HEK293 (cell line): ENCODE measurements at regions not wholly inside any gene's neighbourhood (a gene's known extent, or its start where the extent isn't known, plus 50 kb on each side); places are given as distances from the start of the nearest gene placed in this dataset.

Source experiments
- AEBP2 ChIP-seq: fragments of 450-650 bp; formaldehyde crosslinking; IDR thresholded peaks from 2 replicates; pipeline ENCODE4 v1.5.1; 2016; ENCODE audit warnings: missing biosample characterization, missing genetic modification characterization, borderline replicate concordance
- HOXC10 ChIP-seq: sonication (generic); formaldehyde crosslinking; IDR thresholded peaks from 2 replicates; pipeline ENCODE4 v1.8.1; 2023; ENCODE audit warnings: mild to moderate bottlenecking, missing genetic modification reagents
- IKZF3 ChIP-seq: fragments of 450-650 bp; IDR thresholded peaks from 2 replicates; pipeline ENCODE4 v1.5.0; 2018; ENCODE audit warnings: missing biosample characterization, mild to moderate bottlenecking, missing genetic modification characterization, moderate library complexity
- KLF1 ChIP-seq: fragments of 450-650 bp; formaldehyde crosslinking; IDR thresholded peaks from 2 replicates; pipeline ENCODE4 v1.5.1; 2016; ENCODE audit warnings: missing biosample characterization, missing genetic modification characterization
- PBX3 ChIP-seq: sonication (generic); formaldehyde crosslinking; IDR thresholded peaks from 2 replicates; pipeline ENCODE4 v1.8.1; 2022; ENCODE audit warnings: mild to moderate bottlenecking, moderate library complexity, missing genetic modification reagents
- PRDM6 ChIP-seq: fragments of 450-650 bp; formaldehyde crosslinking; IDR thresholded peaks from 2 replicates; pipeline ENCODE4 v1.5.1; 2017; ENCODE audit warnings: missing biosample characterization, missing genetic modification characterization
- SP2 ChIP-seq: fragments of 450-650 bp; formaldehyde crosslinking; IDR thresholded peaks from 2 replicates; pipeline ENCODE4 v1.5.1; 2016; ENCODE audit warnings: missing biosample characterization, missing genetic modification characterization
- ZBTB11 ChIP-seq: fragments of 450-650 bp; formaldehyde crosslinking; conservative IDR thresholded peaks from 2 replicates; pipeline ENCODE4 v1.5.1; 2016; ENCODE audit warnings: low read depth, missing biosample characterization, missing genetic modification characterization
- ZBTB20 ChIP-seq: fragments of 450-650 bp; formaldehyde crosslinking; IDR thresholded peaks from 2 replicates; pipeline ENCODE4 v1.5.1; 2016; ENCODE audit warnings: missing biosample characterization, missing genetic modification characterization
- ZNF112 ChIP-seq: fragments of 450-650 bp; formaldehyde crosslinking; IDR thresholded peaks from 2 replicates; pipeline ENCODE4 v1.5.0; 2017; ENCODE audit warnings: missing biosample characterization, missing genetic modification characterization
- ZNF140 ChIP-seq: fragments of 450-650 bp; formaldehyde crosslinking; IDR thresholded peaks from 2 replicates; pipeline ENCODE4 v1.5.1; 2016; ENCODE audit warnings: missing biosample characterization, missing genetic modification characterization
- ZNF148 ChIP-seq: fragments of 450-650 bp; formaldehyde crosslinking; IDR thresholded peaks from 2 replicates; pipeline ENCODE4 v1.5.0; 2017; ENCODE audit warnings: missing biosample characterization, missing genetic modification characterization, borderline replicate concordance
- ZNF169 ChIP-seq: fragments of 450-650 bp; formaldehyde crosslinking; IDR thresholded peaks from 2 replicates; pipeline ENCODE4 v1.5.1; 2016; ENCODE audit warnings: missing biosample characterization, missing genetic modification characterization
- ZNF175 ChIP-seq: fragments of 450-650 bp; formaldehyde crosslinking; IDR thresholded peaks from 2 replicates; pipeline ENCODE4 v1.5.1; 2016; ENCODE audit warnings: missing biosample characterization, missing genetic modification characterization
- ZNF19 ChIP-seq: fragments of 450-650 bp; formaldehyde crosslinking; IDR thresholded peaks from 2 replicates; pipeline ENCODE4; 2016; ENCODE audit warnings: missing biosample characterization, missing genetic modification characterization, low read depth
- ZNF433 ChIP-seq: fragments of 450-650 bp; formaldehyde crosslinking; IDR thresholded peaks from 2 replicates; pipeline ENCODE4 v1.5.1; 2016; ENCODE audit warnings: missing biosample characterization, missing genetic modification characterization, low read depth
- ZNF513 ChIP-seq: fragments of 450-650 bp; IDR thresholded peaks from 2 replicates; pipeline ENCODE4 v1.5.1; 2018; ENCODE audit warnings: missing biosample characterization, missing genetic modification characterization
- ZNF571 ChIP-seq: fragments of 450-650 bp; formaldehyde crosslinking; IDR thresholded peaks from 2 replicates; pipeline ENCODE4 v1.5.0; 2017; ENCODE audit warnings: missing biosample characterization, missing genetic modification characterization
- ZNF585B ChIP-seq: fragments of 450-650 bp; formaldehyde crosslinking; IDR thresholded peaks from 2 replicates; pipeline ENCODE4 v1.5.1; 2016; ENCODE audit warnings: missing biosample characterization, missing genetic modification characterization
- ZNF621 ChIP-seq: fragments of 450-650 bp; formaldehyde crosslinking; IDR thresholded peaks from 2 replicates; pipeline ENCODE4 v1.5.1; 2017; ENCODE audit warnings: missing biosample characterization, missing genetic modification characterization
- ZNF626 ChIP-seq: fragments of 450-650 bp; sonication (Bioruptor Pico); formaldehyde crosslinking; IDR thresholded peaks from 2 replicates; pipeline ENCODE4 v1.5.1; 2018; ENCODE audit warnings: missing biosample characterization, missing genetic modification characterization, inconsistent platforms
- ZNF704 ChIP-seq: fragments of 450-650 bp; formaldehyde crosslinking; IDR thresholded peaks from 2 replicates; pipeline ENCODE4 v1.5.1; 2016; ENCODE audit warnings: missing biosample characterization, missing genetic modification characterization
- ZNF837 ChIP-seq: fragments of 450-650 bp; formaldehyde crosslinking; IDR thresholded peaks from 2 replicates; pipeline ENCODE4 v1.5.1; 2016; ENCODE audit warnings: missing biosample characterization, missing genetic modification characterization
- ZSCAN30 ChIP-seq: fragments of 450-650 bp; IDR thresholded peaks from 2 replicates; pipeline ENCODE4 v1.5.1; 2018; ENCODE audit warnings: missing biosample characterization, mild to moderate bottlenecking, missing genetic modification characterization, moderate library complexity
- ZSCAN4 ChIP-seq: fragments of 450-650 bp; formaldehyde crosslinking; IDR thresholded peaks from 2 replicates; pipeline ENCODE4 v1.5.1; 2017; ENCODE audit warnings: missing biosample characterization, missing genetic modification characterization

- TF ChIP-seq ZNF513 (tag by site-specific recombination) (no peak), ZBTB20 (tag by site-specific recombination) (peak; percentile 78; the same call in 1 of the 2 replicates), ZNF704 (no peak), ZNF621 (tag by site-specific recombination) (no peak), ZNF169 (tag by site-specific recombination) (no peak), ZNF585B (tag by site-specific recombination) (no peak), ZNF837 (tag by site-specific recombination) (no peak), ZNF571 (tag by site-specific recombination) (no peak), ZNF626 (tag by site-specific recombination) (no peak), HOXC10 (CRISPR knock-in tag) (no peak), SP2 (tag by site-specific recombination) (peak; percentile 26; the same call in 1 of the 2 replicates), ZNF140 (tag by site-specific recombination) (no peak), PBX3 (CRISPR knock-in tag) (no peak), ZNF148 (tag by site-specific recombination) (no peak), IKZF3 (tag by site-specific recombination) (0 out of 2 replicates have a peak, but pooled peaks have one; percentile 15), AEBP2 (tag by site-specific recombination) (no peak), ZSCAN4 (peak; percentile 24; the same call in 1 of the 2 replicates), ZSCAN30 (tag by site-specific recombination) (peak; percentile 88), ZNF112 (no peak), ZNF433 (no peak), ZNF175 (no peak), PRDM6 (tag by site-specific recombination) (peak; percentile 61; the same call in 1 of the 2 replicates), ZBTB11 (tag by site-specific recombination) (no peak), KLF1 (tag by site-specific recombination) (no peak), ZNF19 (tag by site-specific recombination) (no peak)
Observed at GRCh38 chr6:27668442-27669294, 195.8 kb upstream of the ZNF184 start (continued).
